ENCODE measurements at regions not wholly inside any gene's neighbourhood (a gene's known extent, or its start where the extent isn't known, plus 50 kb on each side); places are given as distances from the start of the nearest gene placed in this dataset.

- intact Hi-C loops (cut with DNase I, micrococcal nuclease) = no loop called here
- peaks cover 12% of the 10 kb centered on the region for H3K27me3 Mint-ChIP-seq
- no peak overlapping the region for H3K4me3 Mint-ChIP-seq
- no peaks in the 10 kb centered on the region for H3K36me3 Mint-ChIP-seq (ENCODE audit: low read depth)
- peaks cover 2% of the 10 kb centered on the region for H3K9me3 Mint-ChIP-seq (ENCODE audit: low read depth)
- no peak for DNase-seq
- no peak overlapping the region for H3K27ac Mint-ChIP-seq
- no peak for ATAC-seq
- ChIA-PET POLR2A (no interaction called here), CTCF (no interaction called here)
- no peaks in the 10 kb centered on the region for H3K4me1 Mint-ChIP-seq
Observed at GRCh38 chr3:161444694-161445077, 51.9 kb upstream of the OTOL1 start.

DNA sequence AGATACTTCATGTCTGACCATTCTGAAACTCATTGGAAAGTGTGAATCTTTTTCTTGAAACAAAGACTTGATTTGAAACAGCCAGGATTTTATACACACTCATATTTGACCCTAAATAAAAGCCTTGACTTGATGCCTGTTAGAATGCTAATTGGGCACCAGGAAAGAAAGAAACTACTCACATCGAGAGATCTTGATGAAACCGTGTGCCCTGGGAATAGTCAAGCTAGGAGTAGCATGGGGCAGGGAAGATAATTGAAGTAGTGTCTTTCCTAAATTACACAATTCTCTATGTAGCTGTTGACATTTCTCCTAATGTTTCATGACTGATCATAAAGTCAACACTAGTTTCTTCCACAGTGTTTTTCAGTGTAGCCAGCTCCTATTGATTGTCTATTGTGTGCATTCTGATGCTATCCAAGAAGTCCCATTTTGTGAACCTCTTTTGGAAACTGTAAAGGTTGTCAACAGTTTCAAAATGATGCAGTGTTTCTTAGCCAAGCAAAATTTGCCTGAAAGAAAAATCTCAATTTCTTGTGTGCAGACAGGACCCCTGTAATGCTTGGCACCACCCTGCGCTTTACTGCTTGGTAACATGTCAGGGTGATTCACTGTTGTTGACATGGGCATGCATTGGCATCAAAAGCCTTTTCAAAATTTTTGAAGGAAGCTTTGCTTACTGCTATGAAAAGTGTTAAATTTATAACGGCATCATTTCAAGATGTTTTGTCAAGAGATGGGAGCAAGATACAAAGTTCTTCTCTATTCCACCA, 52.5 kb upstream of the OTOL1 start:
- DNase-seq (no peak), ATAC-seq (no peak)
- peaks cover 12% of the 10 kb centered on the region for H3K27me3 Mint-ChIP-seq
- ChIA-PET POLR2A (no interaction called here), CTCF (no interaction called here)
- H3K4me3 Mint-ChIP-seq = no peak overlapping the region
- H3K36me3 Mint-ChIP-seq (ENCODE audit: low read depth) = no peaks in the 10 kb centered on the region
- intact Hi-C loops (cut with DNase I, micrococcal nuclease) = no loop called here
- peaks cover 2% of the 10 kb centered on the region for H3K9me3 Mint-ChIP-seq (ENCODE audit: low read depth)
- no peak overlapping the region for H3K27ac Mint-ChIP-seq
- no peaks in the 10 kb centered on the region for H3K4me1 Mint-ChIP-seq

DNA sequence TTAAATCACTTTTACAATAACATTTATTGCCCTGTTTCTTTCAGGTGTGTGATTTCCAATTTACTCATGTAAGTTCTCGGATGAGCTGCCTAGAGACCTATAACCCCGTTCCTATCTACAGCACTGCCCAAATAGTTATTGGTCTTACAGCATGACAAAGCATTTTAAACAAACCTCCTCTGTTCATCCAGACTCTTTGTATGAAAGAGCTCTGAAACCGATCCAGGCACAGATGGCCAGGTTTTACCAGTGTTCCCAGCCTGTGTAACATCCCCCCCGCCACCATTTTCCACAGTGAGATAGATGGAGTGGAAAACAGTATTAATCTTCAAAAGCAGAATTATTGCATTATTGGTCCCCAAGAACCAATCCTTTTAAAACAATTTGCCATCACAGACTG, 59.0 kb upstream of the SPTSSB start:
- H3K27me3 Mint-ChIP-seq = peaks cover 13% of the 10 kb centered on the region
- H3K4me3 Mint-ChIP-seq = no peak overlapping the region
- intact Hi-C loops (cut with DNase I, micrococcal nuclease) = no loop called here
- no peaks in the 10 kb centered on the region for H3K4me1 Mint-ChIP-seq
- no peak overlapping the region for H3K27ac Mint-ChIP-seq
- DNase-seq = no peak
- H3K9me3 Mint-ChIP-seq (ENCODE audit: low read depth) = no peaks in the 10 kb centered on the region
- ATAC-seq = no peak
- no peaks in the 10 kb centered on the region for H3K36me3 Mint-ChIP-seq (ENCODE audit: low read depth)
- CTCF ChIA-PET = interaction anchor here (0.7 kb wide), 1 partner anchor 218 kb away, joined by 6 read pairs; no protein-coding TSS in a partner anchor
- POLR2A ChIA-PET = no interaction called here

DNA sequence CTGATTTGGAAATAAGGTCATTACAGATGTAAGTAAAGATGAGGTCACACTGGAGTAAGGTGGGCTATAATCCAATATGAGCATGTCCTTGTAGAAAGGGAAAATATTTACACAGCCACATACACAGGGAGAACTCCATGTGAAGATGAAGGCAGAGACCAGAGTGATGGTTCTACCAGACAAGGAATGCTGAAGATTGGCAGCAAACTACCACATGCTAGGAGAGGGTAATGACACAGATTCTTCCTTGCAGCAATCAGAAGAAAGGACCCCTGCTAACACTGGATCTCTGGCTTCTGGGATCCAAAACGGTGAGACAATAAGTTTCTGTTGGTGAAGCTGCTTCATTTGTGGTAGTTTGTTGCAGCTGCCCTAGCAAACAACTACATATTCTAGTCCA, 56.0 kb upstream of the SPTSSB start:
- intact Hi-C loops (cut with DNase I, micrococcal nuclease) = loop anchor here in 1 of 2 experiments (10.0 kb wide), 1 partner anchor 723 kb away; no protein-coding TSS in a partner anchor
- CTCF ChIA-PET = interaction anchor here (1.0 to 2.6 kb wide), 4 partner anchors 120 to 834 kb away, joined by 3 to 7 read pairs (median 4); no protein-coding TSS in a partner anchor
- no peaks in the 10 kb centered on the region for H3K36me3 Mint-ChIP-seq (ENCODE audit: low read depth)

DNA sequence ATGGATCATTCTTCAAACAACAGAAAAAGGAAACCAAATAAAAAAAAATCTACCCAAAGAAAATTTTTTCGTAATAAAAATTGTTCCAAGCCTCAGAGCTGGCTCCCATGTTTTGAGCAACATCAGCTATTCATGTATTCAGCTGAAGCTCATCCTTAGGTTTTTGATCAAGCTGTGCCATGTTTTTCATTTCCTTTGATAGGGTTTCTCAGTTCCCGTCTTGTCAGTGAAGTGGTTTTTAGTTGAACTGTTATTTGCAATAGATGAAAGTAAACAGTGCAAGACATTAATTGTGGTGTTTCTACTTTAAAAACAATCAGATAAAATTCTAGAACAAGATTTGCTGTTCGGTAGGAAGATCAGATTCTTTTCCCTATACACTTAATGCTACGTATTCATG, 55.4 kb upstream of the SPTSSB start:
- CTCF ChIA-PET = interaction anchor here (0.6 to 2.6 kb wide), 7 partner anchors 82 to 329 kb away, joined by 3 to 7 read pairs (median 3); no protein-coding TSS in a partner anchor
- Mint-ChIP-seq H3K27me3 (peaks cover 3% of the 10 kb centered on the region), H3K4me3 (no peak overlapping the region), H3K4me1 (no peaks in the 10 kb centered on the region), H3K27ac (no peak overlapping the region), H3K9me3 (ENCODE audit: low read depth) (no peaks in the 10 kb centered on the region), H3K36me3 (ENCODE audit: low read depth) (no peaks in the 10 kb centered on the region)
- DNase-seq (no peak), ATAC-seq (no peak)
- intact Hi-C loops (cut with DNase I, micrococcal nuclease) = loop anchor here in 1 of 2 experiments (10.0 kb wide), 1 partner anchor 722 kb away; no protein-coding TSS in a partner anchor
- POLR2A ChIA-PET = interaction anchor here (0.6 kb wide), 1 partner anchor 1495 kb away, joined by 7 read pairs; no protein-coding TSS in a partner anchor

More for the DNA sequence above, 56.0 kb upstream of the SPTSSB start:
- ATAC-seq = no peak
- H3K4me1 Mint-ChIP-seq = no peaks in the 10 kb centered on the region
- no peaks in the 10 kb centered on the region for H3K9me3 Mint-ChIP-seq (ENCODE audit: low read depth)
- H3K4me3 Mint-ChIP-seq = no peak overlapping the region
- no peak for DNase-seq
- peaks cover 7% of the 10 kb centered on the region for H3K27me3 Mint-ChIP-seq
- H3K27ac Mint-ChIP-seq = no peak overlapping the region
- POLR2A ChIA-PET = no interaction called here

DNA sequence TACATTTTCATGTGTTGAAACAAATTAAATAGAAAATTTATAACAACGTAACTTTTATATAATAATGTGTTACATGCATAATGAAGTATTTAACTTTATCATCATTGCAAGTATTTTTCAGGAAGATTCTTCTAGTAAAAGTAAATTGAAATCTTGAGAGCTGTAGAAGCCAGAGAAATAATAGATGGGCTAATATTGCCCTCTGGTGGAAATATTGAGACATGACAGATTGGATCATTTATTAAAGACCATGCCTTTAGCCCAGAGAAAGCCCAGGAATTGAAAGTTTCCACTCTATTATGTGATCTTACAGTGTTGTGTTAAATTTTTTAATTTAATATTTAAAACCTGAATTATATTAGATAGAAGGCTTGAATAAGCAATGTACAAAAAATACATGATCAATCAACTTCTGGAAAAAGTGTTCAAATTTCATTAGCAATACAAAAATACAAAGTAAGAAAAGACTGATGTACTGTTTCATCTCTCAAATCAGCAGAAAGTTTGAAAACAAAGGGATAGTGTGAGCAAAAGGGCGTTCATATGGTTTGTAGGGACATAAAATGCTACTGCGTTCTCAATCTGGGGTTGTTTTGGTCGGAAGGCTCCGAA, 52.7 kb upstream of the SPTSSB start:
- H3K4me1 Mint-ChIP-seq = no peaks in the 10 kb centered on the region
- CTCF ChIA-PET = interaction anchor here (0.6 to 1.0 kb wide), 5 partner anchors 143 to 716 kb away, joined by 3 to 9 read pairs (median 3); no protein-coding TSS in a partner anchor
- DNase-seq (no peak), ATAC-seq (no peak)
- H3K36me3 Mint-ChIP-seq (ENCODE audit: low read depth) = no peaks in the 10 kb centered on the region
- POLR2A ChIA-PET = no interaction called here
- no peaks in the 10 kb centered on the region for H3K9me3 Mint-ChIP-seq (ENCODE audit: low read depth)
- H3K4me3 Mint-ChIP-seq = no peak overlapping the region
- no peaks in the 10 kb centered on the region for H3K27me3 Mint-ChIP-seq
- no peak overlapping the region for H3K27ac Mint-ChIP-seq
- intact Hi-C loops (cut with DNase I, micrococcal nuclease) = loop anchor here (1.0 to 10.0 kb wide), 10 partner anchors 150 to 737 kb away; no protein-coding TSS in a partner anchor

GRCh38 chr3:161422171-161422700, 50.9 kb upstream of the SPTSSB start:
- no peaks in the 10 kb centered on the region for H3K36me3 Mint-ChIP-seq (ENCODE audit: low read depth)
- POLR2A ChIA-PET = interaction anchor here (0.6 kb wide), 1 partner anchor 15 kb away, joined by 10 read pairs; no protein-coding TSS in a partner anchor

More at GRCh38 chr3:161422171-161422700, 50.9 kb upstream of the SPTSSB start:
- ATAC-seq = no peak
- Mint-ChIP-seq H3K9me3 (ENCODE audit: low read depth) (no peaks in the 10 kb centered on the region), H3K4me3 (no peak overlapping the region), H3K27ac (no peak overlapping the region), H3K4me1 (no peaks in the 10 kb centered on the region), H3K27me3 (no peaks in the 10 kb centered on the region)
- no peak for DNase-seq
- intact Hi-C loops (cut with DNase I, micrococcal nuclease) = loop anchor here (2.0 to 10.0 kb wide), 4 partner anchors 471 to 735 kb away; no protein-coding TSS in a partner anchor
- CTCF ChIA-PET = interaction anchor here (0.6 to 3.7 kb wide), 7 partner anchors 9 to 171 kb away, joined by 3 to 23 read pairs (median 4); no protein-coding TSS in a partner anchor
